Kidney epithelial cell (primary cell): ENCODE measurements at regions not wholly inside any gene's neighbourhood (a gene's known extent, or its start where the extent isn't known, plus 50 kb on each side); places are given as distances from the start of the nearest gene placed in this dataset.

Source experiments
- DNase-seq: peaks from one replicate; pipeline ENCODE4 v3.0.0-alpha.2; 2010; ENCODE audit warnings: low read depth
- H3K27me3 ChIP-seq: 2 replicates; pipeline ENCODE4 v1.6.0; 2011; ENCODE audit warnings: low read length; ENCODE audit not compliant: control insufficient read depth, insufficient read depth
- H3K36me3 ChIP-seq: 2 replicates; pipeline ENCODE4 v1.5.1; 2011; ENCODE audit warnings: low read length; ENCODE audit not compliant: control insufficient read depth, insufficient read depth
- H3K4me3 ChIP-seq: 2 replicates; pipeline ENCODE4 v1.5.1; 2011; ENCODE audit warnings: low read depth, mild to moderate bottlenecking, control low read depth, low read length
- TF ChIP-seq, protein P1 (sequence below): IDR thresholded peaks from 2 replicates; pipeline ENCODE4 v1.5.1; 2011; ENCODE audit warnings: mild to moderate bottlenecking, moderate library complexity, low read length, control low read depth, inconsistent platforms; ENCODE audit not compliant: insufficient read depth, poor library complexity, severe bottlenecking

GRCh38 chr6:140276719-140277118, 902.3 kb upstream of the CITED2 start:
- no peak overlapping the region for H3K4me3 ChIP-seq
- H3K27me3 ChIP-seq, result no peaks in the 10 kb centered on the region
- DNase-seq, result no peak

GRCh38 chr6:140276133-140276532, 901.7 kb upstream of the CITED2 start:
- no peak overlapping the region for H3K4me3 ChIP-seq
- DNase-seq, result no peak
- TF ChIP-seq, protein P1, sequence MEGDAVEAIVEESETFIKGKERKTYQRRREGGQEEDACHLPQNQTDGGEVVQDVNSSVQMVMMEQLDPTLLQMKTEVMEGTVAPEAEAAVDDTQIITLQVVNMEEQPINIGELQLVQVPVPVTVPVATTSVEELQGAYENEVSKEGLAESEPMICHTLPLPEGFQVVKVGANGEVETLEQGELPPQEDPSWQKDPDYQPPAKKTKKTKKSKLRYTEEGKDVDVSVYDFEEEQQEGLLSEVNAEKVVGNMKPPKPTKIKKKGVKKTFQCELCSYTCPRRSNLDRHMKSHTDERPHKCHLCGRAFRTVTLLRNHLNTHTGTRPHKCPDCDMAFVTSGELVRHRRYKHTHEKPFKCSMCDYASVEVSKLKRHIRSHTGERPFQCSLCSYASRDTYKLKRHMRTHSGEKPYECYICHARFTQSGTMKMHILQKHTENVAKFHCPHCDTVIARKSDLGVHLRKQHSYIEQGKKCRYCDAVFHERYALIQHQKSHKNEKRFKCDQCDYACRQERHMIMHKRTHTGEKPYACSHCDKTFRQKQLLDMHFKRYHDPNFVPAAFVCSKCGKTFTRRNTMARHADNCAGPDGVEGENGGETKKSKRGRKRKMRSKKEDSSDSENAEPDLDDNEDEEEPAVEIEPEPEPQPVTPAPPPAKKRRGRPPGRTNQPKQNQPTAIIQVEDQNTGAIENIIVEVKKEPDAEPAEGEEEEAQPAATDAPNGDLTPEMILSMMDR, result no peak
- H3K27me3 ChIP-seq, result no peaks in the 10 kb centered on the region
- no peaks in the 10 kb centered on the region for H3K36me3 ChIP-seq

More at GRCh38 chr6:140276719-140277118, 902.3 kb upstream of the CITED2 start:
- no peaks in the 10 kb centered on the region for H3K36me3 ChIP-seq
- TF ChIP-seq, protein P1, result no peak

- Histone ChIP-seq H3K4me3 (no peak overlapping the region), H3K36me3 (no peaks in the 10 kb centered on the region), H3K27me3 (no peaks in the 10 kb centered on the region)
- DNase-seq, result no peak
- TF ChIP-seq, protein P1, result no peak
Observed at GRCh38 chr6:140275725-140276124, 901.3 kb upstream of the CITED2 start.

- TF ChIP-seq, protein P1, result no peak
- no peak for DNase-seq
- H3K36me3 ChIP-seq, result no peaks in the 10 kb centered on the region
- no peaks in the 10 kb centered on the region for H3K27me3 ChIP-seq
- no peak overlapping the region for H3K4me3 ChIP-seq
Observed at GRCh38 chr6:140274548-140274947, 900.1 kb upstream of the CITED2 start.

DNA sequence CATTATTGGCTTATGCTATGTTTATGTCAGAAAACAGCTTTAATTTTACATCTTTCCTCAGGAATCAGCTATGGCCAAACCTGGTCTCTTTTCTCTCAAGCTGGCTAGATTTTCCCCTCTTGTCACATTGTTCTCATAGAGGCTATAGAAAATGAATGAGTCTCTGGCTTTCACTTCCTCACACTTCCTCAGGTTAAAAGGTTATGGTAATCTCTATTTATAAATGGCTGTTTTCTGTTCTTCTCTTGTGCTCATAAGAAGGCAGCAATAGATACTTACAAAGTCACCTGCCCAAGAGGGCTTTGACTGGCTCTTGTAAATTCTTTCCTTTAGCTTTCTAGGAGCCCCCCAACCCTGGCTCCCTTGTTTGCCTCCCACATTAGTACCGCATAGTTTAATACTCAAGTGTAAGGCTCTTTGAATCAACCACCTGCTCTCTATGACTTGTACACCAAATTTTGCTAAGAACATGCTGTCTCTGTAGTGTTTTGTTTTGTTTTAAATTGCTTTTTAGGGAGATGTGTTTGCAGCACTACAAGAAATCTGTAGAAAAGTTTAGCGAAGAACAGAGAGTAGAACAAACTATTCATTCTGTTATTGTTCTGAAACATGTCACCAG, 897.4 kb upstream of the CITED2 start:
- no peak for DNase-seq
- Histone ChIP-seq H3K27me3 (no peaks in the 10 kb centered on the region), H3K36me3 (no peaks in the 10 kb centered on the region), H3K4me3 (no peak overlapping the region)
- TF ChIP-seq, protein P1, result no peak

GRCh38 chr6:140269591-140270165, 895.2 kb upstream of the CITED2 start:
- Histone ChIP-seq H3K27me3 (no peaks in the 10 kb centered on the region), H3K36me3 (no peaks in the 10 kb centered on the region), H3K4me3 (no peak overlapping the region)
- DNase-seq, result peak; percentile 4
- TF ChIP-seq, protein P1, result no peak
